Stimulated activated CD4-positive, alpha-beta T cell treated with anti-CD3 and anti-CD28 coated beads, Interleukin-4, amount 100 ng/mL, for 1 hour (primary cell): ENCODE measurements at regions not wholly inside any gene's neighbourhood (a gene's known extent, or its start where the extent isn't known, plus 50 kb on each side); places are given as distances from the start of the nearest gene placed in this dataset.

Experiments
- DNase-seq: peaks from one replicate; pipeline ENCODE4 v3.0.0-alpha.2; 2020

GRCh38 chr6:156174031-156174890, 602.9 kb upstream of the ARID1B start:
- no peak for DNase-seq

- no peak for DNase-seq
These were observed 607.8 kb upstream of the ARID1B start for GRCh38 chr6:156169371-156169770.

GRCh38 chr6:156167625-156168071, 609.5 kb upstream of the ARID1B start:
- DNase-seq = no peak

- no peak for DNase-seq
These were observed 610.1 kb upstream of the ARID1B start for GRCh38 chr6:156167016-156167624.

GRCh38 chr6:156166093-156166492, 611.1 kb upstream of the ARID1B start:
- DNase-seq = no peak

- no peak for DNase-seq
These were observed 612.3 kb upstream of the ARID1B start for GRCh38 chr6:156164701-156165452.

GRCh38 chr6:156163311-156163710, 613.9 kb upstream of the ARID1B start:
- no peak for DNase-seq

- no peak for DNase-seq
These were observed 615.7 kb upstream of the ARID1B start for GRCh38 chr6:156161471-156161870.

GRCh38 chr6:156160795-156161165, 616.4 kb upstream of the ARID1B start:
- DNase-seq = no peak

GRCh38 chr6:156160007-156160794, 617.0 kb upstream of the ARID1B start:
- no peak for DNase-seq

- no peak for DNase-seq
These were observed 622.3 kb upstream of the ARID1B start for GRCh38 chr6:156154896-156155295.

- DNase-seq = no peak
These were observed 626.8 kb upstream of the ARID1B start for GRCh38 chr6:156150391-156150790.

- no peak for DNase-seq
These were observed 630.3 kb upstream of the ARID1B start for GRCh38 chr6:156146891-156147290.

- DNase-seq = no peak
These were observed 645.8 kb upstream of the ARID1B start for GRCh38 chr6:156131221-156131903.

GRCh38 chr6:156126535-156126934, 650.6 kb upstream of the ARID1B start:
- no peak for DNase-seq

GRCh38 chr6:156125844-156126243, 651.3 kb upstream of the ARID1B start:
- DNase-seq = no peak

- DNase-seq = no peak
These were observed 653.4 kb upstream of the ARID1B start for GRCh38 chr6:156123731-156124130.

- DNase-seq = no peak
These were observed 655.2 kb upstream of the ARID1B start for GRCh38 chr6:156121973-156122372.

- DNase-seq = no peak
These were observed 658.9 kb upstream of the NOX3 start for GRCh38 chr6:156114541-156114940.

- no peak for DNase-seq
These were observed 658.0 kb upstream of the NOX3 start for GRCh38 chr6:156113631-156114030.

- no peak for DNase-seq
These were observed 656.3 kb upstream of the NOX3 start for GRCh38 chr6:156111913-156112312.

- DNase-seq = no peak
These were observed 654.6 kb upstream of the NOX3 start for GRCh38 chr6:156110249-156110648.
